ENCODE measurements at regions not wholly inside any gene's neighbourhood (a gene's known extent, or its start where the extent isn't known, plus 50 kb on each side); places are given as distances from the start of the nearest gene placed in this dataset.

GRCh38 chr4:38538517-38538916 lies 125.5 kb upstream of the KLF3 start:
- no peak for DNase-seq (ENCODE audit: low read depth in 1 of 2, low spot score in 1 of 2)

GRCh38 chr4:38539501-38539900 lies 124.5 kb upstream of the KLF3 start:
- no peak for DNase-seq (ENCODE audit: low read depth in 1 of 2, low spot score in 1 of 2)

- DNase-seq (ENCODE audit: low read depth in 1 of 2, low spot score in 1 of 2): no peak
Observed at GRCh38 chr4:38547052-38547451, 116.9 kb upstream of the KLF3 start.

GRCh38 chr4:38548256-38548655 lies 115.7 kb upstream of the KLF3 start:
- DNase-seq (ENCODE audit: low read depth in 1 of 2, low spot score in 1 of 2): no peak

GRCh38 chr4:38559374-38559773 lies 104.6 kb upstream of the KLF3 start:
- no peak for DNase-seq (ENCODE audit: low read depth in 1 of 2, low spot score in 1 of 2)

GRCh38 chr4:38560340-38560739 lies 103.7 kb upstream of the KLF3 start:
- DNase-seq (ENCODE audit: low read depth in 1 of 2, low spot score in 1 of 2): no peak

GRCh38 chr4:38560768-38561558 lies 103.0 kb upstream of the KLF3 start:
- DNase-seq (ENCODE audit: low read depth in 1 of 2, low spot score in 1 of 2): no peak

GRCh38 chr4:38562751-38563198 lies 101.2 kb upstream of the KLF3 start:
- no peak for DNase-seq (ENCODE audit: low read depth in 1 of 2, low spot score in 1 of 2)

GRCh38 chr4:38563707-38564495 lies 100.1 kb upstream of the KLF3 start:
- DNase-seq (ENCODE audit: low read depth in 1 of 2, low spot score in 1 of 2): no peak

- no peak for DNase-seq (ENCODE audit: low read depth in 1 of 2, low spot score in 1 of 2)
Observed at GRCh38 chr4:38565271-38566199, 98.5 kb upstream of the KLF3 start.

GRCh38 chr4:38566806-38567398 lies 97.1 kb upstream of the KLF3 start:
- DNase-seq (ENCODE audit: low read depth in 1 of 2, low spot score in 1 of 2): no peak

- no peak for DNase-seq (ENCODE audit: low read depth in 1 of 2, low spot score in 1 of 2)
Observed at GRCh38 chr4:38567457-38567856, 96.5 kb upstream of the KLF3 start.

GRCh38 chr4:38568768-38569167 lies 95.2 kb upstream of the KLF3 start:
- DNase-seq (ENCODE audit: low read depth in 1 of 2, low spot score in 1 of 2): no peak

GRCh38 chr4:38570647-38571276 lies 93.2 kb upstream of the KLF3 start:
- no peak for DNase-seq (ENCODE audit: low read depth in 1 of 2, low spot score in 1 of 2)

GRCh38 chr4:38572793-38573192 lies 91.2 kb upstream of the KLF3 start:
- DNase-seq (ENCODE audit: low read depth in 1 of 2, low spot score in 1 of 2): no peak

- DNase-seq (ENCODE audit: low read depth in 1 of 2, low spot score in 1 of 2): no peak
Observed at GRCh38 chr4:38574559-38575333, 89.3 kb upstream of the KLF3 start.

- DNase-seq (ENCODE audit: low read depth in 1 of 2, low spot score in 1 of 2): no peak
Observed at GRCh38 chr4:38576767-38577166, 87.2 kb upstream of the KLF3 start.

GRCh38 chr4:38577462-38577861 lies 86.5 kb upstream of the KLF3 start:
- no peak for DNase-seq (ENCODE audit: low read depth in 1 of 2, low spot score in 1 of 2)

GRCh38 chr4:38581426-38582106 lies 82.4 kb upstream of the KLF3 start:
- DNase-seq (ENCODE audit: low read depth in 1 of 2, low spot score in 1 of 2): no peak
